ENCODE measurements at regions not wholly inside any gene's neighbourhood (a gene's known extent, or its start where the extent isn't known, plus 50 kb on each side); places are given as distances from the start of the nearest gene placed in this dataset.

DNA sequence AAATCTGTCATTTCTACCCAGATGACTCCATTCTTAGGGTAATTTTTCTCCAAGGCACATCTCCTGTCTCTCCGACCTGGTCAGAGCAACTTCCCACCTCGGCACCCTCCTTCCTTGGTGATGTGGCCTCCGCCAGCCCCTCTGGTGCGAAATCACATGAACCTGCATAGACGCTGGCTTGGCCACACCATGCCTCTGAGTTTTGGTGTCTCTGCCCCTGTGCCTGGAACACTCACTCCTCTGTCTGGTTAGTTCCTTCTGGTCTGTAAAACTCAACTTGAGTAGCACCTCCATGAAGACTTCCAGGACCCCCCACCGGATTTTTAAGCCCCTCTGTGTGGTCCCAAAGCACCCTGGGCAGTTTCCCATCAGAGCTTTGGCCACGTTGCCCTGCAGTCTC is 83.2 kb upstream of the OTOS start:
- Histone ChIP-seq H3K4me3 (no peak overlapping the region), H3K36me3 (ENCODE audit: insufficient read depth in 1 of 2, low read depth in 1 of 2) (no peaks in the 10 kb centered on the region), H3K27me3 (ENCODE audit: insufficient read depth in 3 of 3, low read length in 2 of 3) (peaks cover 0 to 2% (median 0%) of the 10 kb centered on the region in 3 donors), H3K27ac (no peak overlapping the region), H3K4me1 (no peaks in the 10 kb centered on the region), H3K9me3 (no peaks in the 10 kb centered on the region)
- TF ChIP-seq, protein P1, sequence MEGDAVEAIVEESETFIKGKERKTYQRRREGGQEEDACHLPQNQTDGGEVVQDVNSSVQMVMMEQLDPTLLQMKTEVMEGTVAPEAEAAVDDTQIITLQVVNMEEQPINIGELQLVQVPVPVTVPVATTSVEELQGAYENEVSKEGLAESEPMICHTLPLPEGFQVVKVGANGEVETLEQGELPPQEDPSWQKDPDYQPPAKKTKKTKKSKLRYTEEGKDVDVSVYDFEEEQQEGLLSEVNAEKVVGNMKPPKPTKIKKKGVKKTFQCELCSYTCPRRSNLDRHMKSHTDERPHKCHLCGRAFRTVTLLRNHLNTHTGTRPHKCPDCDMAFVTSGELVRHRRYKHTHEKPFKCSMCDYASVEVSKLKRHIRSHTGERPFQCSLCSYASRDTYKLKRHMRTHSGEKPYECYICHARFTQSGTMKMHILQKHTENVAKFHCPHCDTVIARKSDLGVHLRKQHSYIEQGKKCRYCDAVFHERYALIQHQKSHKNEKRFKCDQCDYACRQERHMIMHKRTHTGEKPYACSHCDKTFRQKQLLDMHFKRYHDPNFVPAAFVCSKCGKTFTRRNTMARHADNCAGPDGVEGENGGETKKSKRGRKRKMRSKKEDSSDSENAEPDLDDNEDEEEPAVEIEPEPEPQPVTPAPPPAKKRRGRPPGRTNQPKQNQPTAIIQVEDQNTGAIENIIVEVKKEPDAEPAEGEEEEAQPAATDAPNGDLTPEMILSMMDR (IDR thresholded peaks at IDR 0.05), result no peak
- 73 to 85% (median 84%) methylated on average over 7 of the region's 7 CpGs for WGBS, 3 donors
- DNase-seq (no peak), ATAC-seq (no peak)
- intact Hi-C loops (cut with DNase I), result no loop called here

DNA sequence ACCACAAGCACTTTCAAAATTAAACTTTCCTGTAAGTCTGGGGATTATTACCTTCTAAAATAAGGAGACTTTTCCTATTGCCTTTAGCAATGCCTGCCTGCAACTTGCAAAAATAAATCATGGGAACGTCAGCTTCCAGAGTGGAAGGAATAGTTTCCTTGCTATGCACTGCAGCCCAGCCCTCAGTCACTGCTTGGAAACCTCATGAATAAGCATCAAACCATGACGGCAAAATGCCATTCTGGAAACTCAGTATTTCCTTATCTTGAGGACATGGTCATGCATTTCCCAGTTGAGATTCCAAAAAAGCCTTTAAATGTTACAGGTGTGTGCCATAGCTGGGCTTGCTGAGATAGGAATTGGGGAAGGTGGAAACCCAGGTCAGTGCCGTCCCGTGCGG is 84.2 kb upstream of the OTOS start:
- no peak overlapping the region for H3K27ac ChIP-seq
- H3K9me3 ChIP-seq, result peaks cover 6% of the 10 kb centered on the region
- no peak for DNase-seq
- intact Hi-C loops (cut with DNase I), result no loop called here
- H3K36me3 ChIP-seq (ENCODE audit: insufficient read depth in 1 of 2, low read depth in 1 of 2), result no peaks in the 10 kb centered on the region
- H3K27me3 ChIP-seq (ENCODE audit: insufficient read depth in 3 of 3, low read length in 2 of 3), result peaks cover 0 to 2% (median 0%) of the 10 kb centered on the region in 3 donors
- TF ChIP-seq, protein P1 (IDR thresholded peaks at IDR 0.05), result no peak
- H3K4me3 ChIP-seq, result no peak overlapping the region
- ATAC-seq, result no peak
- no peaks in the 10 kb centered on the region for H3K4me1 ChIP-seq
- 75 to 78% (median 77%) methylated on average over 5 of the region's 5 CpGs for WGBS, 3 donors

DNA sequence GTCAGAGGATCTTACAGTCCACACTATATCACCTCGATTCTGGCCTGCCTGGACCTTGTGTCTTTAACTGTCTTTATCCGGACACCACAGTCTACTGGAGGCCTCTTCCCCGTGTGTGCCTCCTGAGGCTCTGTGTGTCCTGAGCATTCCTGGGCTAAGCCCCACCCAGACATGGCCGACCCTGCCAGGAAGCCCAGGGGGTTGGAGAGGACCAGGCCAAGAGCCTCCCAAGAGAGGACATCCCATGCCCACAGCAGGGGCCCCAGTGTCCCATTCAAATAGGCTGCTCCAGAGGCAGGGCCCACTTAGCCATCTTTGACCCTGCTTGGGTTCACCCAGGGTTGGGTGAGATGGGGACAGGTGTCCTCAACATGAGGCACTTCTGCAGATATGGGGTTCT is 84.7 kb upstream of the OTOS start:
- Histone ChIP-seq H3K9me3 (peaks cover 6% of the 10 kb centered on the region), H3K27ac (no peak overlapping the region), H3K27me3 (ENCODE audit: insufficient read depth in 3 of 3, low read length in 2 of 3) (peaks cover 0 to 2% (median 0%) of the 10 kb centered on the region in 3 donors), H3K4me1 (no peaks in the 10 kb centered on the region), H3K4me3 (no peak overlapping the region), H3K36me3 (ENCODE audit: insufficient read depth in 1 of 2, low read depth in 1 of 2) (no peaks in the 10 kb centered on the region)
- intact Hi-C loops (cut with DNase I), result no loop called here
- no peak for ATAC-seq
- no peak for DNase-seq
- 57 to 75% (median 68%) methylated on average over 4 of the region's 4 CpGs for WGBS, 3 donors
- TF ChIP-seq, protein P1 (IDR thresholded peaks at IDR 0.05), result no peak

DNA sequence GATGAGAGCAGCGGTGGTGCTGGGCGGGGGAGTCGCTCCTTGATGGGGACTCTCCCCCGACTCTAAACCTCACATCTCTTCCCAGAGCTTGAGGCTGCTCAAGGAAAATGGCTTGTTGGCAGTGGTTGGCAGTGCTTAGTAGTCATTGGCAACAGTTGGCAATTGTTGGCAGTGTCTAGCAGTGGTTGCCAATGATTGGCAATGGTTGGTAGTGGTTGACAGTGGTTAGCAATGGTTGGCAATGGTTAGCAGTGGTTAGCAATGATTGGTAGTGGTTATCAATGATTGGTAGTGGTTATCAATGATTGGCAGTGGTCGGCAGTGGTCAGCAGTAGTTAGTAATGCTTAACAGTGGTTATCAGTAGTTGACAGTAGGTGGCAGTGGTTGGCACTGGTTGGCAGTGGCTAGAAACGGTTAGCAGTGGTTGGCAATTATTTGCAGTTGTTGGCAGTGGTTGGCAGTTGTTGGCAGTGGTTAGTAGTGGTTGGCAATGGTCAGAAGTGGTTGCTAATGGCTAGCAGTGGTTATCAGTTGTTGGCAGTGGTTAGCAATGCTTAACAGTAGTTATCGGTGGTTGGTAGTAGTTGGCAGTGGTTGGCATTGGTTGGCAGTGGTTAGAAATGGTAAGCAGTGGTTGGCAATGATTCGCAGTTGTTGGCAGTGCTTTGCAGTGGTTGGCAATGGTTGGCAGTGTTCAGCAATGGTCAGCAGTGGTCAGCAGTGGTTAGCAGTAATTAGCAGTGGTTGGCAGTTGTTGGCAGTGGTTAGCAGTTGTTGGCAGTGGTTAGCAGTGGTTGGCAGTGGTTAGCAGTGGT is 85.4 kb upstream of the OTOS start:
- Histone ChIP-seq H3K4me3 (no peak overlapping the region), H3K36me3 (ENCODE audit: insufficient read depth in 1 of 2, low read depth in 1 of 2) (no peaks in the 10 kb centered on the region), H3K4me1 (no peaks in the 10 kb centered on the region), H3K27me3 (ENCODE audit: insufficient read depth in 3 of 3, low read length in 2 of 3) (peaks cover 0 to 2% (median 0%) of the 10 kb centered on the region in 3 donors), H3K9me3 (peaks cover 6% of the 10 kb centered on the region), H3K27ac (no peak overlapping the region)
- intact Hi-C loops (cut with DNase I), result no loop called here
- no peak for ATAC-seq
- TF ChIP-seq, protein P1 (IDR thresholded peaks at IDR 0.05), result no peak
- DNase-seq, result no peak
- 80 to 84% (median 82%) methylated on average over 8 of the region's 8 CpGs for WGBS, 3 donors
